Gastrocnemius medialis (tissue), 4 donors: ENCODE measurements at regions not wholly inside any gene's neighbourhood (a gene's known extent, or its start where the extent isn't known, plus 50 kb on each side); places are given as distances from the start of the nearest gene placed in this dataset.

ENCODE experiments used
- ATAC-seq, 2 donors: fragments of 150-250 bp; one replicate each; pipeline ENCODE4 v1.9.1; 2016
- DNase-seq, 2 donors: peaks; one replicate each; pipeline ENCODE4 v3.0.0-alpha.2; 2019
- H3K27ac ChIP-seq, 4 donors: fragments of 200-600 bp; sonication (generic); 1 replicate in 1 of 4; 2 replicates in 3 of 4; pipeline ENCODE4 v1.5.1; 2016 to 2018; ENCODE audit warnings: mild to moderate bottlenecking in 2 of 4, moderate library complexity in 1 of 4
- H3K27me3 ChIP-seq, 3 donors: fragments of 200-600 bp; sonication (generic) in 2 of 3; 1 replicate in 1 of 3; 2 replicates in 2 of 3; pipeline versions ENCODE4 v1.5.1 to v1.6.0; 2016 to 2019; ENCODE audit warnings: mild to moderate bottlenecking in 1 of 3, moderate library complexity in 1 of 3
- H3K36me3 ChIP-seq, 2 donors: fragments of 200-600 bp; sonication (generic) in 1 of 2; one replicate each; pipeline ENCODE4 v1.5.1; 2017 to 2018
- H3K4me1 ChIP-seq, 2 donors: fragments of 200-600 bp; sonication (generic) in 1 of 2; one replicate each; pipeline ENCODE4 v1.5.1; 2016 to 2017; ENCODE audit warnings: mild to moderate bottlenecking in 2 of 2
- H3K4me3 ChIP-seq, 4 donors: fragments of 200-600 bp; sonication (generic) in 3 of 4; 1 replicate in 1 of 4; 2 replicates in 3 of 4; pipeline ENCODE4 v1.5.1; 2016 to 2019; ENCODE audit warnings: mild to moderate bottlenecking in 2 of 4
- H3K9me3 ChIP-seq, 3 donors: fragments of 200-600 bp; sonication (generic) in 2 of 3; 1 replicate in 1 of 3; 2 replicates in 2 of 3; pipeline ENCODE4 v1.5.1; 2016 to 2019
- POLR2A ChIP-seq, 2 donors: fragments of 450-650 bp; IDR thresholded peaks; one replicate each; pipeline ENCODE4 v1.6.1; 2017; ENCODE audit warnings: antibody characterized with exemption in 2 of 2, mild to moderate bottlenecking in 2 of 2, moderate library complexity in 2 of 2
- in situ Hi-C, 4 donors: fragments of 200-750 bp; cut with MboI; loops; one replicate each; pipeline versions ENCODE4 v1.15.0 to v1.8.0; 2017; ENCODE audit warnings: low sequenced_read_pairs in 4 of 4
- intact Hi-C: fragments of 100-400 bp; cut with DNase I; formaldehyde crosslinking; loops from one replicate; pipeline ENCODE4 v1.15.1; 2023; ENCODE audit warnings: low total_unique reads
- TF ChIP-seq, protein P1 (sequence below), 5 experiments: fragments of 450-650 bp in 3 of 5; fragments of 200-600 bp in 2 of 5; sonication (generic) in 2 of 5; IDR thresholded peaks in 4 of 5; conservative IDR thresholded peaks in 1 of 5; 1 replicate in 4 of 5; 2 replicates in 1 of 5; pipeline ENCODE4 v1.5.1; 2016 to 2019; ENCODE audit warnings: antibody characterized with exemption in 5 of 5, mild to moderate bottlenecking in 3 of 5, moderate library complexity in 3 of 5

GRCh38 chr2:121147766-121148165 is 137.2 kb downstream of the TFCP2L1 start:
- TF ChIP-seq, protein P1, sequence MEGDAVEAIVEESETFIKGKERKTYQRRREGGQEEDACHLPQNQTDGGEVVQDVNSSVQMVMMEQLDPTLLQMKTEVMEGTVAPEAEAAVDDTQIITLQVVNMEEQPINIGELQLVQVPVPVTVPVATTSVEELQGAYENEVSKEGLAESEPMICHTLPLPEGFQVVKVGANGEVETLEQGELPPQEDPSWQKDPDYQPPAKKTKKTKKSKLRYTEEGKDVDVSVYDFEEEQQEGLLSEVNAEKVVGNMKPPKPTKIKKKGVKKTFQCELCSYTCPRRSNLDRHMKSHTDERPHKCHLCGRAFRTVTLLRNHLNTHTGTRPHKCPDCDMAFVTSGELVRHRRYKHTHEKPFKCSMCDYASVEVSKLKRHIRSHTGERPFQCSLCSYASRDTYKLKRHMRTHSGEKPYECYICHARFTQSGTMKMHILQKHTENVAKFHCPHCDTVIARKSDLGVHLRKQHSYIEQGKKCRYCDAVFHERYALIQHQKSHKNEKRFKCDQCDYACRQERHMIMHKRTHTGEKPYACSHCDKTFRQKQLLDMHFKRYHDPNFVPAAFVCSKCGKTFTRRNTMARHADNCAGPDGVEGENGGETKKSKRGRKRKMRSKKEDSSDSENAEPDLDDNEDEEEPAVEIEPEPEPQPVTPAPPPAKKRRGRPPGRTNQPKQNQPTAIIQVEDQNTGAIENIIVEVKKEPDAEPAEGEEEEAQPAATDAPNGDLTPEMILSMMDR (IDR thresholded peaks at IDR 0.05 in 4 of 5, conservative IDR thresholded peaks at IDR 0.05 in 1 of 5) = no peak
- TF ChIP-seq POLR2A (IDR thresholded peaks at IDR 0.05) = no peak
- H3K36me3 ChIP-seq = no peaks in the 10 kb centered on the region
- H3K4me1 ChIP-seq = peaks cover 0 to 14% of the 10 kb centered on the region in 2 donors
- H3K9me3 ChIP-seq = no peaks in the 10 kb centered on the region
- in situ Hi-C loops (no loop called here), intact Hi-C loops (loop anchor here (10.0 kb wide), 1 partner anchor 77 kb away; no protein-coding TSS in a partner anchor)
- no peaks in the 10 kb centered on the region for H3K27me3 ChIP-seq
- DNase-seq = no peak
- H3K27ac ChIP-seq = no peak overlapping the region
- no peak for ATAC-seq
- no peak overlapping the region for H3K4me3 ChIP-seq

GRCh38 chr2:121148481-121148880 is 136.5 kb downstream of the TFCP2L1 start:
- Histone ChIP-seq H3K4me3 (no peak overlapping the region), H3K9me3 (no peaks in the 10 kb centered on the region), H3K4me1 (peaks cover 0 to 14% of the 10 kb centered on the region in 2 donors), H3K27ac (peak overlapping the region in 2 of 4 donors; percentile 14 to 31), H3K36me3 (no peaks in the 10 kb centered on the region), H3K27me3 (no peaks in the 10 kb centered on the region)
- TF ChIP-seq POLR2A (IDR thresholded peaks at IDR 0.05) = no peak
- TF ChIP-seq, protein P1 (IDR thresholded peaks at IDR 0.05 in 4 of 5, conservative IDR thresholded peaks at IDR 0.05 in 1 of 5) = no peak
- intact Hi-C loops (loop anchor here (10.0 kb wide), 1 partner anchor 76 kb away; no protein-coding TSS in a partner anchor), in situ Hi-C loops (no loop called here)
- no peak for ATAC-seq
- no peak for DNase-seq

GRCh38 chr2:121149384-121149783 is 135.6 kb downstream of the TFCP2L1 start:
- no peak for DNase-seq

GRCh38 chr2:121150126-121150525 is 134.9 kb downstream of the TFCP2L1 start:
- TF ChIP-seq, protein P1 (IDR thresholded peaks at IDR 0.05 in 4 of 5, conservative IDR thresholded peaks at IDR 0.05 in 1 of 5) = no peak
- TF ChIP-seq POLR2A (IDR thresholded peaks at IDR 0.05) = no peak
- Histone ChIP-seq H3K27me3 (no peaks in the 10 kb centered on the region), H3K36me3 (no peaks in the 10 kb centered on the region), H3K4me3 (no peak overlapping the region), H3K9me3 (no peaks in the 10 kb centered on the region), H3K27ac (no peak overlapping the region), H3K4me1 (peaks cover 0 to 14% of the 10 kb centered on the region in 2 donors)
- intact Hi-C loops (no loop called here), in situ Hi-C loops (no loop called here)
- no peak for ATAC-seq
- no peak for DNase-seq

More at GRCh38 chr2:121149384-121149783, 135.6 kb downstream of the TFCP2L1 start:
- no peaks in the 10 kb centered on the region for H3K27me3 ChIP-seq
- no peak for TF ChIP-seq POLR2A (IDR thresholded peaks at IDR 0.05)
- TF ChIP-seq, protein P1 (IDR thresholded peaks at IDR 0.05 in 4 of 5, conservative IDR thresholded peaks at IDR 0.05 in 1 of 5) = no peak
- in situ Hi-C loops (no loop called here), intact Hi-C loops (loop anchor here (10.0 kb wide), 1 partner anchor 75 kb away; no protein-coding TSS in a partner anchor)
- no peak for ATAC-seq
- H3K4me1 ChIP-seq = peaks cover 0 to 14% of the 10 kb centered on the region in 2 donors
- H3K9me3 ChIP-seq = no peaks in the 10 kb centered on the region
- no peak overlapping the region for H3K4me3 ChIP-seq
- no peaks in the 10 kb centered on the region for H3K36me3 ChIP-seq
- no peak overlapping the region for H3K27ac ChIP-seq

- Histone ChIP-seq H3K4me3 (no peak overlapping the region), H3K4me1 (peaks cover 0 to 14% of the 10 kb centered on the region in 2 donors), H3K27me3 (no peaks in the 10 kb centered on the region), H3K36me3 (no peaks in the 10 kb centered on the region), H3K27ac (no peak overlapping the region), H3K9me3 (no peaks in the 10 kb centered on the region)
- no peak for ATAC-seq
- DNase-seq = no peak
- TF ChIP-seq POLR2A (IDR thresholded peaks at IDR 0.05) = no peak
- TF ChIP-seq, protein P1 (IDR thresholded peaks at IDR 0.05 in 4 of 5, conservative IDR thresholded peaks at IDR 0.05 in 1 of 5) = no peak
- intact Hi-C loops = no loop called here
- in situ Hi-C loops = no loop called here
These were observed 134.3 kb downstream of the TFCP2L1 start for GRCh38 chr2:121150713-121151112.
